AG09309 (cell line): ENCODE measurements at regions not wholly inside any gene's neighbourhood (a gene's known extent, or its start where the extent isn't known, plus 50 kb on each side); places are given as distances from the start of the nearest gene placed in this dataset.

ENCODE experiments used
- DNase-seq: peaks from one replicate; pipeline ENCODE4 v3.0.0-alpha.2; 2010; ENCODE audit warnings: low read depth
- H3K4me3 ChIP-seq: 2 replicates; pipeline ENCODE4 v1.5.1; 2011; ENCODE audit warnings: mild to moderate bottlenecking, low read depth, low read length, moderate library complexity; ENCODE audit not compliant: control insufficient read depth
- CTCF ChIP-seq: IDR thresholded peaks from 2 replicates; pipeline ENCODE4 v1.5.1; 2011; ENCODE audit warnings: mild to moderate bottlenecking, low read depth, low read length, inconsistent platforms; ENCODE audit not compliant: insufficient read depth, control insufficient read depth; ENCODE audit errors: missing control alignments

- DNase-seq = no peak
- no peak overlapping the region for H3K4me3 ChIP-seq
- TF ChIP-seq CTCF = no peak
These were observed 532.0 kb downstream of the GATA3 start for GRCh38 chr10:8586504-8586903.

DNA sequence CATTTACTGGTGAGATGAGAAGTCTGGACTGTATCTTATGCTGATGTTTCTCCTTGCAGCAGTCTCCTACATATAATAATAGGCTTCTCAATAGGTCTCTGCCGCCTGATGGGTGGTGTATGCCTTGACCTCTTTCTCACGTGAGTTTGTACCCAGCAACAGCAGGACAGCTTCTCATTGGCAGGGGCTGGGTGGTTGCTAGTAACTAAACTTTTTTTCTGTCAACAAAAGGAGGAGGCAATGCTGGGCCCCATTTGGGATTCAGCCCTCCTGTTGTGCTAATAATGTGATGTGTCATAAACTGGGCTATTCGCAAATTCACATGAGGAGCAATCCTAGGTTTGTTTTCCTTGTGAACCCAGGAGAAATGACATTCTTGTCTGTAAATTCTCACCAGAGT lies 533.6 kb downstream of the GATA3 start:
- TF ChIP-seq CTCF = no peak
- DNase-seq = no peak
- H3K4me3 ChIP-seq = no peak overlapping the region

DNA sequence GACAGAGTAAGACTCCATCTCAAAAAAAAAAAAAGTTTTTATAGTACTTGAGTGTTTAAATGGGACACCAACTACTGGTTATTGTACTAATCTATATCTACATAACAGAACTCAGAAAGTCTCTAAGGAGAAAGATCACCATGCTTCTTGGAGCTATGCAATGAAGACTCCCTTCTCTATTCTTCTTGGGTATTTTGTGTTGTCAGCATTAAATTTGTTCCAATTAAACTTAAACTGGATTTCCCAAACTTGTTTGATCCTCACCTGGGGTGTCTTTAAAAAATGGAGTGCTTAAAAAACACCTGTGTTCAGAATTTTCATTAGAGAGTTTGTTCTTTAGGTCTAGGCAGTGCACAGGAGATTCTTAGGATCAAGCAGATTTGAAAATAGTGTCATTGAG lies 536.0 kb downstream of the GATA3 start:
- TF ChIP-seq CTCF = no peak
- H3K4me3 ChIP-seq = no peak overlapping the region
- DNase-seq = no peak

- H3K4me3 ChIP-seq = no peak overlapping the region
- TF ChIP-seq CTCF = no peak
These were observed 537.2 kb downstream of the GATA3 start for GRCh38 chr10:8591640-8592039.

DNA sequence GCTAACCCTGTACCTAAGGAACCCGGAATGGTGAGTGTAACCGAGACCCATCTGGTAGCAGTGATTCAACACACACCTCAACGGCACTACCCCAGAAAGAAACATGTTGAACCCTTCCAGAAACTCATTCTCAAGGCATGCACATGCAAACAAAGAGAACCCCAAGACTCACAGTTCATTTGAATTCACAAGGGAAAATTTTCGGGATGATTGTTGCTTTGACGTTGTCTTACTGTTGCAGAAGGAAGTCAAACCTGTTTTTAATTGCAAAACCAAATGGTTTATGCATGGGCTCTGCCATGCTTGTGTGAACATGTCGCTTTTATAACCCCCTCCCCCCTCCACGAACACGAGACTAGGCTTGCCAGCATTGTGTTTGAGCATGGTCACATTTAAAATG lies 539.7 kb downstream of the GATA3 start:
- H3K4me3 ChIP-seq = no peak overlapping the region
- no peak for DNase-seq
- no peak for TF ChIP-seq CTCF

More at GRCh38 chr10:8591640-8592039, 537.2 kb downstream of the GATA3 start:
- DNase-seq = no peak

- DNase-seq = no peak
- H3K4me3 ChIP-seq = no peak overlapping the region
- TF ChIP-seq CTCF = no peak
These were observed 540.2 kb downstream of the GATA3 start for GRCh38 chr10:8594711-8595110.

GRCh38 chr10:8595140-8595539 lies 540.7 kb downstream of the GATA3 start:
- no peak for TF ChIP-seq CTCF
- no peak for DNase-seq
- H3K4me3 ChIP-seq = no peak overlapping the region
